ENCODE measurements at regions not wholly inside any gene's neighbourhood (a gene's known extent, or its start where the extent isn't known, plus 50 kb on each side); places are given as distances from the start of the nearest gene placed in this dataset.

- TF ChIP-seq CTCF (IDR thresholded peaks at IDR 0.05; ENCODE audit: low read depth, low read length) (no peak), POLR2A (IDR thresholded peaks at IDR 0.05; ENCODE audit: extremely low read depth, insufficient read length) (no peak), MYC (IDR thresholded peaks at IDR 0.05; ENCODE audit: low read depth, low read length) (no peak), MAX (IDR thresholded peaks at IDR 0.05; ENCODE audit: low read depth, low read length) (no peak)
Observed at GRCh38 chr18:7394050-7394659, 163.3 kb downstream of the LRRC30 start.
